GM23338 (cell line): ENCODE measurements at regions not wholly inside any gene's neighbourhood (a gene's known extent, or its start where the extent isn't known, plus 50 kb on each side); places are given as distances from the start of the nearest gene placed in this dataset.

ENCODE experiments used
- CREB1 ChIP-seq: fragments of 250-450 bp; sonication (Bioruptor Pico); IDR thresholded peaks from 2 replicates; pipeline ENCODE4 v1.5.0; 2020; ENCODE audit warnings: low read depth, mild to moderate bottlenecking, moderate library complexity
- EZH2 ChIP-seq: fragments of 200-600 bp; sonication (generic); IDR thresholded peaks from one replicate; pipeline ENCODE4 v1.8.0; 2017; ENCODE audit warnings: antibody characterized with exemption, mild to moderate bottlenecking, low read depth; ENCODE audit not compliant: unreplicated experiment
- EZH2phosphoT487 ChIP-seq: fragments of 200-600 bp; sonication (generic); IDR thresholded peaks from one replicate; pipeline ENCODE4 v1.8.1; 2018; ENCODE audit warnings: antibody characterized with exemption; ENCODE audit not compliant: unreplicated experiment
- JUNB ChIP-seq: IDR thresholded peaks from one replicate; pipeline ENCODE4 v1.6.1; 2016; ENCODE audit warnings: antibody characterized with exemption; ENCODE audit not compliant: unreplicated experiment
- NANOG ChIP-seq: IDR thresholded peaks from 2 replicates; pipeline ENCODE4 v1.6.1; 2016; ENCODE audit warnings: antibody characterized with exemption, borderline replicate concordance
- POLR2AphosphoS5 ChIP-seq: IDR thresholded peaks from 2 replicates; pipeline ENCODE4 v1.6.1; 2016; ENCODE audit warnings: antibody characterized with exemption, low read depth
- STAT1 ChIP-seq: IDR thresholded peaks from one replicate; pipeline ENCODE4 v1.6.1; 2016; ENCODE audit warnings: antibody characterized with exemption; ENCODE audit not compliant: unreplicated experiment
- ZNF331 ChIP-seq: fragments of 250-450 bp; sonication (Bioruptor Pico); IDR thresholded peaks from 2 replicates; pipeline ENCODE4 v1.5.0; 2020; ENCODE audit warnings: low read depth, mild to moderate bottlenecking, moderate library complexity
- TF ChIP-seq, protein P1 (sequence below), 2 experiments: fragments of 200-600 bp in 1 of 2; sonication (generic) in 1 of 2; conservative IDR thresholded peaks; 2 replicates each; pipeline versions ENCODE4 v1.5.1 to v1.6.1; 2016 to 2017; ENCODE audit warnings: antibody characterized with exemption in 2 of 2, low read depth in 2 of 2, mild to moderate bottlenecking in 2 of 2, moderate library complexity in 1 of 2
- TF ChIP-seq, protein P2 (sequence below): IDR thresholded peaks from 2 replicates; pipeline ENCODE4 v1.6.1; 2016; ENCODE audit warnings: antibody characterized with exemption
- TF ChIP-seq, protein P3 (sequence below): IDR thresholded peaks from one replicate; pipeline ENCODE4 v1.6.1; 2018; ENCODE audit warnings: antibody characterized with exemption; ENCODE audit not compliant: unreplicated experiment
- TF ChIP-seq, protein P4 (sequence below): fragments of 250-450 bp; sonication (Bioruptor Pico); IDR thresholded peaks from 2 replicates; pipeline ENCODE4 v1.5.0; 2020; ENCODE audit warnings: mild to moderate bottlenecking, moderate library complexity

DNA sequence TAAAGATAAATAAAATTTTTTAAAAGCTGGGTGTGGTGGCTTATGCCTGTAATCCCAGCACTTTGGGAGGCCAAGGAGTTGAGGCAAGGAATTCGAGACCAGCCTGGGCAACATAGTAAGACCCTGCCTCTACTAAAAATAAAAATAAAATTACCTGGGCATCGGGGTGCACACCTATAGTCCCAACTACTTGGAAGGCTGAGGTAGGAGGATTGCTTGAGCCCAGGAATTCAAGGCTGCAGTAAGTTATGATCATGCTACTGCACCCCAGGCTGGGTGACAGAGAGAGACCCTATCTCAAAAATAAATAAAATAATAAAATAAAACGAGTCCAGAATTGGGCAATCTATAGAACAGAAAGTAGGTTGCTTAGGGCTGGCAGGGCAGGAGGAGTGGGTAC, 228.7 kb downstream of the BCAS1 start:
- TF ChIP-seq, protein P1, sequence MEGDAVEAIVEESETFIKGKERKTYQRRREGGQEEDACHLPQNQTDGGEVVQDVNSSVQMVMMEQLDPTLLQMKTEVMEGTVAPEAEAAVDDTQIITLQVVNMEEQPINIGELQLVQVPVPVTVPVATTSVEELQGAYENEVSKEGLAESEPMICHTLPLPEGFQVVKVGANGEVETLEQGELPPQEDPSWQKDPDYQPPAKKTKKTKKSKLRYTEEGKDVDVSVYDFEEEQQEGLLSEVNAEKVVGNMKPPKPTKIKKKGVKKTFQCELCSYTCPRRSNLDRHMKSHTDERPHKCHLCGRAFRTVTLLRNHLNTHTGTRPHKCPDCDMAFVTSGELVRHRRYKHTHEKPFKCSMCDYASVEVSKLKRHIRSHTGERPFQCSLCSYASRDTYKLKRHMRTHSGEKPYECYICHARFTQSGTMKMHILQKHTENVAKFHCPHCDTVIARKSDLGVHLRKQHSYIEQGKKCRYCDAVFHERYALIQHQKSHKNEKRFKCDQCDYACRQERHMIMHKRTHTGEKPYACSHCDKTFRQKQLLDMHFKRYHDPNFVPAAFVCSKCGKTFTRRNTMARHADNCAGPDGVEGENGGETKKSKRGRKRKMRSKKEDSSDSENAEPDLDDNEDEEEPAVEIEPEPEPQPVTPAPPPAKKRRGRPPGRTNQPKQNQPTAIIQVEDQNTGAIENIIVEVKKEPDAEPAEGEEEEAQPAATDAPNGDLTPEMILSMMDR (conservative IDR thresholded peaks at IDR 0.05; ENCODE audit: low read depth in 2 of 2), result no peak
- TF ChIP-seq EZH2 (no peak), CREB1 (no peak), STAT1 (no peak), ZNF331 (CRISPR knock-in tag) (no peak), POLR2AphosphoS5 (no peak), EZH2phosphoT487 (no peak), NANOG (no peak), JUNB (no peak)
- TF ChIP-seq, protein P2, sequence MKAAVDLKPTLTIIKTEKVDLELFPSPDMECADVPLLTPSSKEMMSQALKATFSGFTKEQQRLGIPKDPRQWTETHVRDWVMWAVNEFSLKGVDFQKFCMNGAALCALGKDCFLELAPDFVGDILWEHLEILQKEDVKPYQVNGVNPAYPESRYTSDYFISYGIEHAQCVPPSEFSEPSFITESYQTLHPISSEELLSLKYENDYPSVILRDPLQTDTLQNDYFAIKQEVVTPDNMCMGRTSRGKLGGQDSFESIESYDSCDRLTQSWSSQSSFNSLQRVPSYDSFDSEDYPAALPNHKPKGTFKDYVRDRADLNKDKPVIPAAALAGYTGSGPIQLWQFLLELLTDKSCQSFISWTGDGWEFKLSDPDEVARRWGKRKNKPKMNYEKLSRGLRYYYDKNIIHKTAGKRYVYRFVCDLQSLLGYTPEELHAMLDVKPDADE, result no peak
- TF ChIP-seq, protein P3, sequence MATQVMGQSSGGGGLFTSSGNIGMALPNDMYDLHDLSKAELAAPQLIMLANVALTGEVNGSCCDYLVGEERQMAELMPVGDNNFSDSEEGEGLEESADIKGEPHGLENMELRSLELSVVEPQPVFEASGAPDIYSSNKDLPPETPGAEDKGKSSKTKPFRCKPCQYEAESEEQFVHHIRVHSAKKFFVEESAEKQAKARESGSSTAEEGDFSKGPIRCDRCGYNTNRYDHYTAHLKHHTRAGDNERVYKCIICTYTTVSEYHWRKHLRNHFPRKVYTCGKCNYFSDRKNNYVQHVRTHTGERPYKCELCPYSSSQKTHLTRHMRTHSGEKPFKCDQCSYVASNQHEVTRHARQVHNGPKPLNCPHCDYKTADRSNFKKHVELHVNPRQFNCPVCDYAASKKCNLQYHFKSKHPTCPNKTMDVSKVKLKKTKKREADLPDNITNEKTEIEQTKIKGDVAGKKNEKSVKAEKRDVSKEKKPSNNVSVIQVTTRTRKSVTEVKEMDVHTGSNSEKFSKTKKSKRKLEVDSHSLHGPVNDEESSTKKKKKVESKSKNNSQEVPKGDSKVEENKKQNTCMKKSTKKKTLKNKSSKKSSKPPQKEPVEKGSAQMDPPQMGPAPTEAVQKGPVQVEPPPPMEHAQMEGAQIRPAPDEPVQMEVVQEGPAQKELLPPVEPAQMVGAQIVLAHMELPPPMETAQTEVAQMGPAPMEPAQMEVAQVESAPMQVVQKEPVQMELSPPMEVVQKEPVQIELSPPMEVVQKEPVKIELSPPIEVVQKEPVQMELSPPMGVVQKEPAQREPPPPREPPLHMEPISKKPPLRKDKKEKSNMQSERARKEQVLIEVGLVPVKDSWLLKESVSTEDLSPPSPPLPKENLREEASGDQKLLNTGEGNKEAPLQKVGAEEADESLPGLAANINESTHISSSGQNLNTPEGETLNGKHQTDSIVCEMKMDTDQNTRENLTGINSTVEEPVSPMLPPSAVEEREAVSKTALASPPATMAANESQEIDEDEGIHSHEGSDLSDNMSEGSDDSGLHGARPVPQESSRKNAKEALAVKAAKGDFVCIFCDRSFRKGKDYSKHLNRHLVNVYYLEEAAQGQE, result no peak
- TF ChIP-seq, protein P4, sequence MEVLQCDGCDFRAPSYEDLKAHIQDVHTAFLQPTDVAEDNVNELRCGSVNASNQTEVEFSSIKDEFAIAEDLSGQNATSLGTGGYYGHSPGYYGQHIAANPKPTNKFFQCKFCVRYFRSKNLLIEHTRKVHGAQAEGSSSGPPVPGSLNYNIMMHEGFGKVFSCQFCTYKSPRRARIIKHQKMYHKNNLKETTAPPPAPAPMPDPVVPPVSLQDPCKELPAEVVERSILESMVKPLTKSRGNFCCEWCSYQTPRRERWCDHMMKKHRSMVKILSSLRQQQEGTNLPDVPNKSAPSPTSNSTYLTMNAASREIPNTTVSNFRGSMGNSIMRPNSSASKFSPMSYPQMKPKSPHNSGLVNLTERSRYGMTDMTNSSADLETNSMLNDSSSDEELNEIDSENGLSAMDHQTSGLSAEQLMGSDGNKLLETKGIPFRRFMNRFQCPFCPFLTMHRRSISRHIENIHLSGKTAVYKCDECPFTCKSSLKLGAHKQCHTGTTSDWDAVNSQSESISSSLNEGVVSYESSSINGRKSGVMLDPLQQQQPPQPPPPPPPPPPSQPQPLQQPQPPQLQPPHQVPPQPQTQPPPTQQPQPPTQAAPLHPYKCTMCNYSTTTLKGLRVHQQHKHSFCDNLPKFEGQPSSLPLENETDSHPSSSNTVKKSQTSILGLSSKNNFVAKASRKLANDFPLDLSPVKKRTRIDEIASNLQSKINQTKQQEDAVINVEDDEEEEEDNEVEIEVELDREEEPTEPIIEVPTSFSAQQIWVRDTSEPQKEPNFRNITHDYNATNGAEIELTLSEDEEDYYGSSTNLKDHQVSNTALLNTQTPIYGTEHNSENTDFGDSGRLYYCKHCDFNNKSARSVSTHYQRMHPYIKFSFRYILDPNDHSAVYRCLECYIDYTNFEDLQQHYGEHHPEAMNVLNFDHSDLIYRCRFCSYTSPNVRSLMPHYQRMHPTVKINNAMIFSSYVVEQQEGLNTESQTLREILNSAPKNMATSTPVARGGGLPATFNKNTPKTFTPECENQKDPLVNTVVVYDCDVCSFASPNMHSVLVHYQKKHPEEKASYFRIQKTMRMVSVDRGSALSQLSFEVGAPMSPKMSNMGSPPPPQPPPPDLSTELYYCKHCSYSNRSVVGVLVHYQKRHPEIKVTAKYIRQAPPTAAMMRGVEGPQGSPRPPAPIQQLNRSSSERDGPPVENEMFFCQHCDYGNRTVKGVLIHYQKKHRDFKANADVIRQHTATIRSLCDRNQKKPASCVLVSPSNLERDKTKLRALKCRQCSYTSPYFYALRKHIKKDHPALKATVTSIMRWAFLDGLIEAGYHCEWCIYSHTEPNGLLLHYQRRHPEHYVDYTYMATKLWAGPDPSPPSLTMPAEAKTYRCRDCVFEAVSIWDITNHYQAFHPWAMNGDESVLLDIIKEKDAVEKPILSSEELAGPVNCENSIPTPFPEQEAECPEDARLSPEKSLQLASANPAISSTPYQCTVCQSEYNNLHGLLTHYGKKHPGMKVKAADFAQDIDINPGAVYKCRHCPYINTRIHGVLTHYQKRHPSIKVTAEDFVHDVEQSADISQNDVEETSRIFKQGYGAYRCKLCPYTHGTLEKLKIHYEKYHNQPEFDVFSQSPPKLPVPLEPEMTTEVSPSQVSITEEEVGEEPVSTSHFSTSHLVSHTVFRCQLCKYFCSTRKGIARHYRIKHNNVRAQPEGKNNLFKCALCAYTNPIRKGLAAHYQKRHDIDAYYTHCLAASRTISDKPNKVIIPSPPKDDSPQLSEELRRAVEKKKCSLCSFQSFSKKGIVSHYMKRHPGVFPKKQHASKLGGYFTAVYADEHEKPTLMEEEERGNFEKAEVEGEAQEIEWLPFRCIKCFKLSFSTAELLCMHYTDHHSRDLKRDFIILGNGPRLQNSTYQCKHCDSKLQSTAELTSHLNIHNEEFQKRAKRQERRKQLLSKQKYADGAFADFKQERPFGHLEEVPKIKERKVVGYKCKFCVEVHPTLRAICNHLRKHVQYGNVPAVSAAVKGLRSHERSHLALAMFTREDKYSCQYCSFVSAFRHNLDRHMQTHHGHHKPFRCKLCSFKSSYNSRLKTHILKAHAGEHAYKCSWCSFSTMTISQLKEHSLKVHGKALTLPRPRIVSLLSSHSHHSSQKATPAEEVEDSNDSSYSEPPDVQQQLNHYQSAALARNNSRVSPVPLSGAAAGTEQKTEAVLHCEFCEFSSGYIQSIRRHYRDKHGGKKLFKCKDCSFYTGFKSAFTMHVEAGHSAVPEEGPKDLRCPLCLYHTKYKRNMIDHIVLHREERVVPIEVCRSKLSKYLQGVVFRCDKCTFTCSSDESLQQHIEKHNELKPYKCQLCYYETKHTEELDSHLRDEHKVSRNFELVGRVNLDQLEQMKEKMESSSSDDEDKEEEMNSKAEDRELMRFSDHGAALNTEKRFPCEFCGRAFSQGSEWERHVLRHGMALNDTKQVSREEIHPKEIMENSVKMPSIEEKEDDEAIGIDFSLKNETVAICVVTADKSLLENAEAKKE (CRISPR knock-in tag), result no peak
